22Rv1 (cell line): ENCODE measurements at regions not wholly inside any gene's neighbourhood (a gene's known extent, or its start where the extent isn't known, plus 50 kb on each side); places are given as distances from the start of the nearest gene placed in this dataset.

Experiments
- H3K27ac ChIP-seq: fragments of 450-650 bp; 2 replicates; pipeline ENCODE4 v1.5.1; 2017
- CTCF ChIP-seq: fragments of 450-650 bp; IDR thresholded peaks from 2 replicates; pipeline ENCODE4 v1.5.1; 2017; ENCODE audit warnings: mild to moderate bottlenecking
- ZFX ChIP-seq: fragments of 450-650 bp; IDR thresholded peaks from 2 replicates; pipeline ENCODE4 v1.6.1; 2017; ENCODE audit warnings: antibody characterized with exemption, borderline replicate concordance

- TF ChIP-seq CTCF (no peak), ZFX (no peak)
- no peak overlapping the region for H3K27ac ChIP-seq
Measured at GRCh38 chr10:128472196-128472595, 346.0 kb upstream of the MKI67 start.

GRCh38 chr10:128473396-128473795, 347.2 kb upstream of the MKI67 start:
- TF ChIP-seq ZFX (no peak), CTCF (no peak)
- H3K27ac ChIP-seq, result no peak overlapping the region

GRCh38 chr10:128473911-128474310, 347.7 kb upstream of the MKI67 start:
- TF ChIP-seq ZFX (no peak), CTCF (no peak)
- no peak overlapping the region for H3K27ac ChIP-seq

- TF ChIP-seq CTCF, result no peak
- TF ChIP-seq ZFX, result no peak
Measured at GRCh38 chr10:128474571-128474970, 348.3 kb upstream of the MKI67 start.

GRCh38 chr10:128475686-128476367, 349.6 kb upstream of the MKI67 start:
- TF ChIP-seq ZFX, result no peak
- TF ChIP-seq CTCF, result no peak
- no peak overlapping the region for H3K27ac ChIP-seq

More at GRCh38 chr10:128474571-128474970, 348.3 kb upstream of the MKI67 start:
- H3K27ac ChIP-seq, result no peak overlapping the region

- TF ChIP-seq ZFX (no peak), CTCF (no peak)
- H3K27ac ChIP-seq, result no peak overlapping the region
Measured at GRCh38 chr10:128476368-128476725, 350.1 kb upstream of the MKI67 start.

GRCh38 chr10:128476845-128477244, 350.6 kb upstream of the MKI67 start:
- TF ChIP-seq CTCF (no peak), ZFX (no peak)
- no peak overlapping the region for H3K27ac ChIP-seq
